ENCODE measurements at regions not wholly inside any gene's neighbourhood (a gene's known extent, or its start where the extent isn't known, plus 50 kb on each side); places are given as distances from the start of the nearest gene placed in this dataset.

DNA sequence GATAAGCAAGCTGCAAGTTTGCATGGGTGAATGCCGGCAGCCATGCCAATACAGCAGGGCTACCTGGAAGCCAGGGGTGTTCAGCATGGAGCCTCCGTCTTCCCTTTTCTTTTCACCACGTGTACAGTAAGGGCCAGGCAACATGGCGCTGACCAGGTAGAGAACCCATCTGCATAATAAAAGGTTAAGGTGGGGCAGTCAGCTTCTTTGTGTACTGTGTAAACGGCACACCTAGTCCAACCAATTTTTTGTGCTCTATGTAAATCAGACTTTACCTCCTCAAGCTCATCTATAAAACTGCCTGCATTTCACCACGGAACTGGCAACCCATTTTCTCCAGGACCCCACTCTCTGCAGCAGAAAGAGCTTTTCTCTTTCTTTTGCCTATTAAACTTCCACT lies 286.8 kb upstream of the VCX3A start:
- no peaks in the 10 kb centered on the region for H3K27me3 ChIP-seq (ENCODE audit: insufficient read depth, low read length)
- H4K20me1 ChIP-seq (ENCODE audit: insufficient read depth, low read length), result no peaks in the 10 kb centered on the region
- no peak overlapping the region for H3K9ac ChIP-seq (ENCODE audit: low read length)
- H3K9me2 ChIP-seq (ENCODE audit: low read depth, low read length), result no peaks in the 10 kb centered on the region
- TF ChIP-seq, protein P1, sequence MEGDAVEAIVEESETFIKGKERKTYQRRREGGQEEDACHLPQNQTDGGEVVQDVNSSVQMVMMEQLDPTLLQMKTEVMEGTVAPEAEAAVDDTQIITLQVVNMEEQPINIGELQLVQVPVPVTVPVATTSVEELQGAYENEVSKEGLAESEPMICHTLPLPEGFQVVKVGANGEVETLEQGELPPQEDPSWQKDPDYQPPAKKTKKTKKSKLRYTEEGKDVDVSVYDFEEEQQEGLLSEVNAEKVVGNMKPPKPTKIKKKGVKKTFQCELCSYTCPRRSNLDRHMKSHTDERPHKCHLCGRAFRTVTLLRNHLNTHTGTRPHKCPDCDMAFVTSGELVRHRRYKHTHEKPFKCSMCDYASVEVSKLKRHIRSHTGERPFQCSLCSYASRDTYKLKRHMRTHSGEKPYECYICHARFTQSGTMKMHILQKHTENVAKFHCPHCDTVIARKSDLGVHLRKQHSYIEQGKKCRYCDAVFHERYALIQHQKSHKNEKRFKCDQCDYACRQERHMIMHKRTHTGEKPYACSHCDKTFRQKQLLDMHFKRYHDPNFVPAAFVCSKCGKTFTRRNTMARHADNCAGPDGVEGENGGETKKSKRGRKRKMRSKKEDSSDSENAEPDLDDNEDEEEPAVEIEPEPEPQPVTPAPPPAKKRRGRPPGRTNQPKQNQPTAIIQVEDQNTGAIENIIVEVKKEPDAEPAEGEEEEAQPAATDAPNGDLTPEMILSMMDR (IDR thresholded peaks at IDR 0.05; ENCODE audit: low read length), result no peak
- no peak for TF ChIP-seq EZH2 (IDR thresholded peaks at IDR 0.05; ENCODE audit: borderline replicate concordance, low read length)
- H3K4me1 ChIP-seq (ENCODE audit: insufficient read depth, low read length, severe bottlenecking), result no peaks in the 10 kb centered on the region
- no peaks in the 10 kb centered on the region for H3K9me3 ChIP-seq (ENCODE audit: low read length)
- no peaks in the 10 kb centered on the region for H3F3A ChIP-seq (ENCODE audit: insufficient read depth, low read length)
- H2AFZ ChIP-seq (ENCODE audit: low read length), result no peak overlapping the region
- no peaks in the 10 kb centered on the region for H3K36me3 ChIP-seq (ENCODE audit: insufficient read depth, low read length)
- H3K79me2 ChIP-seq (ENCODE audit: insufficient read depth, low read length), result no peaks in the 10 kb centered on the region
- H3K4me2 ChIP-seq (ENCODE audit: low read length), result no peak overlapping the region
- H3K4me3 ChIP-seq (ENCODE audit: low read depth, low read length, poor library complexity, severe bottlenecking), result no peak overlapping the region
- H3K27ac ChIP-seq (ENCODE audit: low read depth, low read length, poor library complexity, severe bottlenecking), result no peak overlapping the region

GRCh38 chrX:6813836-6814370 lies 279.0 kb upstream of the VCX3A start:
- no peak overlapping the region for H2AFZ ChIP-seq (ENCODE audit: low read length)

GRCh38 chrX:6812087-6812486 lies 277.2 kb upstream of the VCX3A start:
- Histone ChIP-seq H3K4me1 (ENCODE audit: insufficient read depth, low read length, severe bottlenecking) (no peaks in the 10 kb centered on the region), H3K9ac (ENCODE audit: low read length) (no peak overlapping the region)

More at GRCh38 chrX:6813836-6814370, 279.0 kb upstream of the VCX3A start:
- no peaks in the 10 kb centered on the region for H3K9me3 ChIP-seq (ENCODE audit: low read length)
- H3K36me3 ChIP-seq (ENCODE audit: insufficient read depth, low read length), result no peaks in the 10 kb centered on the region
- H3K4me3 ChIP-seq (ENCODE audit: low read depth, low read length, poor library complexity, severe bottlenecking), result no peak overlapping the region
- H3K4me2 ChIP-seq (ENCODE audit: low read length), result no peak overlapping the region
- no peaks in the 10 kb centered on the region for H4K20me1 ChIP-seq (ENCODE audit: insufficient read depth, low read length)
- no peak overlapping the region for H3K9ac ChIP-seq (ENCODE audit: low read length)
- no peaks in the 10 kb centered on the region for H3K27me3 ChIP-seq (ENCODE audit: insufficient read depth, low read length)
- H3K9me2 ChIP-seq (ENCODE audit: low read depth, low read length), result no peaks in the 10 kb centered on the region
- H3K27ac ChIP-seq (ENCODE audit: low read depth, low read length, poor library complexity, severe bottlenecking), result no peak overlapping the region
- TF ChIP-seq, protein P1 (IDR thresholded peaks at IDR 0.05; ENCODE audit: low read length), result no peak
- no peaks in the 10 kb centered on the region for H3F3A ChIP-seq (ENCODE audit: insufficient read depth, low read length)
- H3K79me2 ChIP-seq (ENCODE audit: insufficient read depth, low read length), result no peaks in the 10 kb centered on the region
- H3K4me1 ChIP-seq (ENCODE audit: insufficient read depth, low read length, severe bottlenecking), result no peaks in the 10 kb centered on the region

More at GRCh38 chrX:6812087-6812486, 277.2 kb upstream of the VCX3A start:
- Histone ChIP-seq H3K27ac (ENCODE audit: low read depth, low read length, poor library complexity, severe bottlenecking) (no peak overlapping the region), H3K4me2 (ENCODE audit: low read length) (no peak overlapping the region), H3K4me3 (ENCODE audit: low read depth, low read length, poor library complexity, severe bottlenecking) (no peak overlapping the region), H3K9me3 (ENCODE audit: low read length) (no peaks in the 10 kb centered on the region), H3K36me3 (ENCODE audit: insufficient read depth, low read length) (no peaks in the 10 kb centered on the region), H3K79me2 (ENCODE audit: insufficient read depth, low read length) (no peaks in the 10 kb centered on the region), H3F3A (ENCODE audit: insufficient read depth, low read length) (no peaks in the 10 kb centered on the region), H4K20me1 (ENCODE audit: insufficient read depth, low read length) (no peaks in the 10 kb centered on the region), H2AFZ (ENCODE audit: low read length) (no peak overlapping the region), H3K9me2 (ENCODE audit: low read depth, low read length) (no peaks in the 10 kb centered on the region), H3K27me3 (ENCODE audit: insufficient read depth, low read length) (no peaks in the 10 kb centered on the region)
- no peak for TF ChIP-seq EZH2 (IDR thresholded peaks at IDR 0.05; ENCODE audit: borderline replicate concordance, low read length)
- TF ChIP-seq, protein P1 (IDR thresholded peaks at IDR 0.05; ENCODE audit: low read length), result no peak

Measured in OCI-LY1 (cell line).